GM21576 (cell line): ENCODE measurements at regions not wholly inside any gene's neighbourhood (a gene's known extent, or its start where the extent isn't known, plus 50 kb on each side); places are given as distances from the start of the nearest gene placed in this dataset.

Experiments used
- ATAC-seq: cut with Tn5 transposase; IDR thresholded peaks from one replicate; pipeline ENCODE4 v1.9.1; 2021; ENCODE audit warnings: mild to moderate bottlenecking, moderate library complexity; ENCODE audit not compliant: unreplicated experiment

DNA sequence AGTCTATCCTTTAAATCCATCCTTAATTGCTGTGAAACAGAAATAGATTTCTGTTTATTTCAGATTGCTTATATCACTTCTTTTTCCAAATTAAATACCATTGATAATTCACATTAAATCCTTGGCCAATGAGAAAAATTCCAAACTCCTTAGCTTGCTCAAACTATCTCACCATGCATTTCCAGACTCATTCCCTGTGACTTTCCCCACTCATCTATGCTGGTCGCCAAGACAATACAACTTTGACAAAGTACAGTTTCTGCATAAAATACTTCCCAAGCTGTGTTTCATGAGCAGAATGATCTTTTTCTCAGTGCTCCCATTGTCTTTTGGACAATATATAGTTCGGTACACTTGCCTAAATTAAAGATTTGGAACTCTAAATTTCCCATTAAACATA is 575.6 kb downstream of the CPS1 start:
- ATAC-seq: no peak

DNA sequence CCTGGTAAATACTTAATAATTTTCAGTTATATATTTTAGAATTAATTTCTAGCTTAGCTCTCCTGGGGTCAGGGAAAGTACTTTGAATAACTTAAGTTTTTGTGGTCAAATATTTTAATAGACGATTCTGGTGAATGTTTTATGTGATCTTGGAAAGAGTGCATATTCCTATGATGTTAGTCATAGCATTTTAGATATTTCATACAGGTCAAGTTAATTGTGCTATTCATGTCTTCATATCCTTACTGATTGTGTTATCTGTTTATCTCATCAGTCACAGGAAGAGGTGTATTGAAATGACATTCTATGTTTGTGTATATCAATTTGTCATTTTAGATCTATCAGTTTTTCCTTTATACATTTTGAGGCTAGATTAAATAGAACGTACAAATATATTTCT is 576.2 kb downstream of the CPS1 start:
- no peak for ATAC-seq

DNA sequence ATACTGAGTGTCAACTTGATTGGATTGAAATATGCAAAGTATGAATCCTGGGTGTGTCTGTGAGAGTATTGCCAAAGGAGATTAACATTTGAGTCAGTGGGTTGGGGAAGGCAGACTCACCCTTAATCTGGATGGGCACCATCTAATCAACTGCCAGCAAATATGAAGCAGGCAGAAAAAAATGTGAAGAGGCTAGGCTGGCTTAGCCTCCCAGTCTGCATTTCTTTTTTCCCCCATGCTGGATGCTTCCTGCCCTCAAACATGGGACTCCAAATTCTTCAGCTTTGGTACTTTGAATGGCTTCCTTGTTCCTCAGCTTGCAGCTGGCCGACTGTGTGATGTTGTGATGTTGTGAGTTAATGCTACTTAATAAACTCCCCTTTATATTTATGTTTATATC is 577.4 kb downstream of the CPS1 start:
- no peak for ATAC-seq

DNA sequence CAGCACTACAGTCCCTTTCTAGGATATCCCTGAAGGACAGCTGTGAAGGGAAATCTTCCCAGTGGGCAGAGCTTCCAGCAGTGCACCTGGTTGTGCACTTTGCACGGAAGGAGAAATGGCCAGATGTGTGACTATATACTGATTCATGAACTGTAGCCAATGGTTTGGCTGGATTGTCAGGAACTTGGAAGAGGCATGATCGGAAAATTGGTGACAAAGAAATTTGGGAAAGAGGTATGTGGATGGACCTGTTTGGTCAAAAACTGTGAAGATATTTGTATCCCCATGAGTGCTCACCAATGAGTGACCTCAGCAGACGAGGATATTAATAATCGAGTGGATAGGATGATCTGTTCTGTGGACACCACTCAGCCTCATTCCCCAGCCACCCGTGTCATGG is 582.2 kb downstream of the CPS1 start:
- ATAC-seq: no peak

DNA sequence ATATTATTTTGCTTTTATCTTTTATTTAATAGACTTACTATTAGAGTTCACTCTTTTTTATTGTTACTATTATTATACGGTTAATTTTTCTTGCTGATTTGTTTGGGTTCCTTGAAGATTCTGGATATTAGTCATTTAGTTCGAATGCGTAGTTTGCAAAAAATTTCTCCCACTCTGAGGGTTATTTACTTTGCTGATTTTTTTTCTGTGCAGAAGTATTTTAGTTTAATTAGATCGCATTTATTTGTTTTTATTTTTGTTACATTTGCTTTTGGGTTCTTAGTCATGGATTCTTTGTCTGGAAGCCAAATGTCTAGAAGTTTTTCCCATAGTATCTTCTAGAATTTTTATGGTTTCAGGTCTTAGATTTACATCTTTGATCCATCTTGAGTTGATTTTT is 585.2 kb downstream of the CPS1 start:
- no peak for ATAC-seq

DNA sequence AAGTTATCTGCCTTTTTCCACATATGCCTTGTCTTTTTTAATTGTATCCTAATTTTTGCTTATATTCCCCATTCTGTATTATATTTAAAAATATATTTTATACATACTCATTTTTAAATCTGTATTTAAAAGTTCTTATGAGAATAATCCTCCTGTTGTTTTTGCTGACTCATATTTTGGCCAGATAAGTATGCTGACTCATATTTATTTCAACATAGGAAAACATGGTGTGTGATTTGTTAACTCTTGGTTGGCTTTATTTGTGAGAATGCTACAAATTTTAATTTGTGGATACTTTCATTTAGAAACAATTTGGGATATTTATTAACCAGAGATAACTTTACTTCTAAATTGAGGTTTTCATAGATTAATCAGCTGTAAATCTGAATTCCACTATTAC is 587.7 kb downstream of the CPS1 start:
- no peak for ATAC-seq

DNA sequence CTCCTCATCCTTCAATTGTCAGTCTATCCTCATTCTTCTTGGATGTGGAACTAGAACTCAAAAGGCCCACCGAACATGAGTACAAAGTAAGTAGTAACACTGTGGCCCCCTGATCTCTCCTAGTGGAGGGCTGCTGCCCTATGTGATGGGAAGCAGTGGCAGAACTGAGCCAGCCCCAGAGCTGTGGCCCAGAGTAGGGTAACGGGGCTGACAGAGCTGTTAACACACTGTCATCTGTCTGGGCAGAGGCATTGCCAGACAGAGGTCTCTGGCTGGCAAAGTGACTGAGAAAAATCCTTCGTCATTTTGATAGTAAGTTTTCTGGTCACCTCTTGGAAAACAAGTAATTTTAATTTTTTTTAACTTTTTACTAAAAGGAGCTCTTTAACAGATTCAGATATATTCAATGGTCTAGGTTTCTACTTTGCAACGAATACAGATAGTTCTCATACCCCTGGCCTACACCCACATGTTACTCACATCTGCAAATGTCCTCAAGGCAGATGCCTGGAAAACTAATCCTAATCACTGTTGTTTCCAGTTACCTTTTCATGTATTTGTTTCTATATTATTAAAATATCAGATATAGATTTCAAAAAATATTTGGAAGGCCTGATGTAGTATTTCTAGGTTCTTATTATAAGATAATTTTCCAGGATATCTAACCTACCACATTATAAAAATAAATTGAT is 588.7 kb downstream of the CPS1 start:
- ATAC-seq: no peak

DNA sequence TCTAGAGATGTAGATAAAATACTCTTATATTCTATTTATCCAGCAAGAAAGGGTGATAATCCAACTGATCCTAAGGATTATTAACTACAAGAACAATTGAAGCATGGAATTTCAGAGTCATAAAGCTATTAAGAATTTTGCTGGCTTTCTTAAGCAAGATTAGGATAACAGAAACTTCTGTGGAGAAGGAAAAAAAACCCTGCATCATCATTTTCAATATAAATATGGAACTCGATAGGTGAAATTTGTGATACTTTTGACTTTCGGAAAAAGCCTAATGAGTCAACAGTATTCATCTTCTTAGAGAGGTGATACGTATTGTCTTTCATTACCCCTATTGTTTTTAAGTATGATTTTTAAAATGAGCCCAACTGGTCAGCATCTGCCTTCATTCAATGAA is 593.3 kb downstream of the CPS1 start:
- ATAC-seq: no peak

DNA sequence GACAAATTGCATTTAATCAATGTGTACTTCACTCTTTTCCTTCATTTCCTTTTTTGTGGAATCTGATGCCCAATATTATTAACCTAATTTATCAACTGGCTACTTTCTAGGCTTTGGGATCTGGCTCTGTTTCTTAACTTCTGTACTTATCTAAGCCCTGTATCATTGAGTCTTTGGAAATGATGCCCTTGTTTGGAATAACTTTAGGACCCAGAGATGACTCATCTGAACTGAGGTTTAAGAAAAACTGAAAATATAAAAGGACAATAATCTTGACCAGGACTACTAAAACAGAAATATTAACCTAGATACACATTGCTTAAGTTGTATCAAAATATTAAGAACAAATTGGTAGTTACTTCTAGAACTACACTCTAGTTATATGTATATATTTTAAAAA is 600.8 kb downstream of the CPS1 start:
- no peak for ATAC-seq

DNA sequence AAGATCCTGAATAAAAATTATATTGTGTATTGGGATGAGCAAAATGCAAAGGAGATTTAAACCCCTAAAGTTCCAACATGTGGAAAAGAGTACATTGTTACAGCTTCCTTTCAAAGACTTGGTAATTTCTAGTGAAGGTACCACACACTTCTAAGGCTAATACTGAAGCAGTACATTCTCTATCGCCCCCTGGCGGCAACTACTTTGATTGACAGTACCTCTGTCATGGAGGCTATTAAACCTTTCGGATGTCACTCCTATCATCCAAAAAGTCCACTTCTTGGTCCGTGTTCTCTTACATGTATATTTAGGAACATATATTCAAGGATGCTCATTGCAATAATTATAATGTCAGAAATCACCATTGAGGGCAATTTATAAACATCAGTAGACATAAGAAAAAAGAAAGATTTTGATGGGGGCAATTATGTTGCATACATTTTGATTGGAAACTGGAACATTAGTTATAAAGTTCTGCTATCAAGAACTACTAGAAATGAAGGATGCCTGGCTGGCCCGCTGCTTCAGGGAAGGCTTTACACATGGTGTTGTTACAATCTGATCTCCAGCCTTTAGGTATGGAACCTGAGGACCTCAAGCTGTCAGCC is 601.6 kb downstream of the CPS1 start:
- ATAC-seq: peak; percentile 99

DNA sequence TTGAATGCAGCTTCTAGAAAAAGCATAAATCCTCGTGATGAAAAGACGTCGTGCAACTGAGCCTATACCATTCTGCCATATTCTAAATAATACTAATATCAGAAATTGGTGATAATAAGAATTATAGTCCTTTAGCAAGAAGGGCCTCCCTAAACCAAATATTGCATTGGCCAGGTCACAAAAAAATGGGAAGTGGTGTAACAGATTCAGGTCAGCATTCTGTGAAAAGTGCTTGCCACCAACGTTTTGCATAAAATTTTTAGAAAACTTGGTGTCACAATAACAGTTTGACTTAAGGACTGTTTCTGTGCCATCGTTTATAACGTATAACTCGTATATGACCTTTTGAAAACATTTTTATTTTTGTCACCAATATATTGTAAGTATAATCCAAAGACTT is 603.6 kb downstream of the CPS1 start:
- no peak for ATAC-seq

DNA sequence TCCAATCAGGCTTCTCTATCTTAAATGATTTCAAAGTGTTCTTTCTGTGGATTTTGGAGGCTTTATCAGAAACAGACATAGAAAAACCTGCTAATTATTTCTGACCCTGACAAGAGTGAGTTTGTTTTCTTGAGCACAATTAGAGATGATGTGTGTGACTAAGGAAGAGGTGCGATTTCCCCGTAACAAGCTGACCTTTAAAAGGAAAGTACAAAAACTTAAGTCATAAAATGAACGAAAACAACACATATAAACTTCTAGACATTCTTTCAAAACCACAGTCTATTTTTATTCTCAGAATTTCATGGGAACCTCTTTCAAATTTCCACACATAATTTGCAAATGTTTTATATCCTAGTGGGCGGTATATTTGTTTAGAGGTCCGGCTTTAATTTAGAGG is 604.8 kb downstream of the CPS1 start:
- ATAC-seq: no peak

DNA sequence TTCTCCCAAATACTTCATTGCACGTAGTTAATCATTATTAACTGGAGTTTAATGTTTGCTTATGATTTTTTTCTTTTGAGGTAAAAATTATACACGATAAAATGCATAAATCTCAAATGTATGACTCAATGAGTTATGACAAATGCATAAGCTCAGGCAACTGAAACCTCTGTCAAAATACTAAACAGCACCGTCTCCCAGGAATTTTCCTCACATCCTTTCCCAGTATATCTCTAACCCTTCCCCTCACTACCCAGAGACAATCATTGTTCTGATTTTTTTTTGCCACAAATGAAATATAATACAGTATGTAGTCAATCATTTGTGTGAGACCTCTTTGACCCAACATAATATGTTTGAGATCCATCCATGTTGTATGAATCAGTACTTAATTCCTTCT is 606.5 kb downstream of the CPS1 start:
- no peak for ATAC-seq

DNA sequence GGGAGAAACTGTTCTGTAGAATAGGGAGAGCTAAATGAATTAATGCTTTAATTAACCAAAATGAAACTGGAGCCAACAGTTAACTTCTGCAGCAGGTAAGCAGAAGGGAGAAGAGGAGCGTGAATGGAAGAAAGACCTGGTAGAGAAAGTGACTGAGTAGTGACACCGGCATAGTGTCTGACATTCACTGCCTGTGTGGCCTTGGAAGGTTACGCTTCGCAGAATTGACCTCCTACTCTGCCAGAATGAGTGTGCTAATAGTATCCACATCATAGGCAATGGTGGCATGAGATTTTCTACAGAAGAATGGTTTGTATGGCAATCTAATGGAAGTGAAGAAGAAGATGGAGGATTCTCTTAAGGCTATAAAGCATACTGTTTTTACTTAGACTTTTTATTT is 614.4 kb downstream of the CPS1 start:
- ATAC-seq: no peak

DNA sequence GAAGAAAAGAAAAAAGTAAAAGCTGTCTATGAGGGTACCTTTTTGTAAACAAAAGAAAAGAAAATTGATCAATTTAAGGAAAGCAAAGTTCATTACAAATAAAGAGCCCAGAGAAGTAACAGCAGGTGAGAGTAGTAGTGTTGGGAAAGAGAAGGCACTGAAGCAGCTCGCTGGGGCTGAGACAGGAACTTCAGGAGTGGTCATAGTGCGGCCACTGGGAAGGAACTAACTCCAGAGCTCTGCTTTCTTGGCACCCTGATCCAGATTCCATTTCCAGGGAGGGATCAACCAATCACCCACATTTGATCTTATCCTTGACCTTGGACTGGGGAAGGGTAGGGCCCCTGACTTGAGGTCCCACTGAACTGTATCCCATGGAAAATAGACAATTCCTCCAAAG is 617.6 kb downstream of the CPS1 start:
- no peak for ATAC-seq

DNA sequence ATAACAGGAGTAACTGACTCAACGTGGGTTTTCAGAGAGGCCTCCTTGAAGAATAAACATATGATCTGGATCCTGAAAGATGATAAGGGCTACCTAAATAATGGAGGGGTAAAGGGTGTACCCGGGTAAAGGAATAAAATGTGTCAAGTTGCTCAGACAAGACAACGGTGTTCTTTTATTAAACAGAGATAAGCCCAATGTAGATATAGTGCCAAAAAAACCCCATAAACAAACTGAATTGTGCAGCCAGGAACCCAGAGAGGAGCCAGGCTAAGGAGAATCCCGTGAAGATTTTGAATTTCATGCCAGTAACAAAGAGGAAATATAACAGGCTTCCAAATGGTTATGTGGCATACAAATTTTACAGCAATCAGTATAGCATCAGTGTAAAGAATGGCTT is 618.2 kb downstream of the CPS1 start:
- no peak for ATAC-seq

DNA sequence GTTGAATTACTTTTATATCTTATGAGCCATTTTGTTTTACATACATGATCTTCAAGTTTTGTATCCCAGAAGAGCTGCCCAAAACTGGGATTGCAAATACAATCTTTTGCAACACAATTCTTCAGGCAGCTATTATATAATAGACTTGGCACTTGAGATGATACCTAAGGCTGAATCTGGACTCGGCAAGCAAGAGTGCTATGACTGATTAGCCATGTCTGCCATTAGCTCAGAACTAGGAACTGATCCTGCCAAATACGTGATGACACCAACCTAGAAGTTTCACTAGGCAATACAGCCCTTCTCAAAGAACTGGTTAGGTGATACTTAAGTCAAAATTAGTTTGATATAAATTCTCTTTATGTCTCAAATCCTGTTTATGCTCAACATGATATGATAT is 619.6 kb downstream of the CPS1 start:
- ATAC-seq: no peak

DNA sequence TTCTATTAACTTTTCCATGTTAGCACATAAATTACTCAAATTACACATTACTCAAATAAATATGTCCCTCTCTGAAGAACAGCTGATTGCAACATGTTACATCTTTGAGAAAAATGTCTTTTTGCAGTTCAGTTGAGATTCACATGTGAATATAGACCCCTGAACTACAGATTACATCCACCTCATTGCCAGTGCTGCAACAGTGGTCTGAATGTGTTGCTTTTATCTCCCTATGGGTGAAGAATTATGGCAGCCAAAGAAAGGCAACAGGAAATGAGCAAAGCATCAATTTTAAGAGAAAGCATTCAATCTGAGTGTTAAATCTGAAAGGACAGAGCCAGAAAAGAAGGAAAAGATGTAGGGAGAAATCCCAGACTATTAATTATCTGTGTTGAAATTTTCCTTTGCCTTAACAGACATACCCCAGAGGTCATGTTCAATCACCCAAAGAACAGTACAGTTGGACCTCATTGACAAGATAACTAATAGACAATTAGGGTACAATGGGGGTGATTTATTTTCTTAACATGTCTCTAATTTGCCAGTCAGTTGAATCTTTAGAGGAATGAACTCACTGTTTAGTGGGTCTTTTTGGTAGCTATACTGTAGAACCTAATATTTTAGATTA is 620.2 kb downstream of the CPS1 start:
- no peak for ATAC-seq

DNA sequence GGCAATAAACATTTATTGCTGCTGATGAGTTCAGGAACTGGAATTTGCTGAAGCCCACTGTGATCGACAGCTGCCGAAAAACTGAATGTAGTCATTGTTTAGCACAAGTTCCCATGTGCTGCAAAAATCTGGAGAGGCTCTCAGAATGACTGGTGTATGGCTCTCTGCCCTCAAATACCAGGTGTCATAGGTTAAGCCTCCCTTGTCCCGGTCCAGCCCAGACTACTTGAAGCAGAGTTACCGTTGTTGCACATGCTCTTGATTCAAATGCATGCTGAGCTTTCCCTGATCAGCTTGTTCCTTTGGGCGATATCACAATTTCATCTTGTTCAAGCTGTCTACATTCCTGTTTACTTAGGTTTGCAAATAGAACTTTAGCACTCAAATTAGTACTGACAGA is 625.2 kb downstream of the CPS1 start:
- no peak for ATAC-seq

DNA sequence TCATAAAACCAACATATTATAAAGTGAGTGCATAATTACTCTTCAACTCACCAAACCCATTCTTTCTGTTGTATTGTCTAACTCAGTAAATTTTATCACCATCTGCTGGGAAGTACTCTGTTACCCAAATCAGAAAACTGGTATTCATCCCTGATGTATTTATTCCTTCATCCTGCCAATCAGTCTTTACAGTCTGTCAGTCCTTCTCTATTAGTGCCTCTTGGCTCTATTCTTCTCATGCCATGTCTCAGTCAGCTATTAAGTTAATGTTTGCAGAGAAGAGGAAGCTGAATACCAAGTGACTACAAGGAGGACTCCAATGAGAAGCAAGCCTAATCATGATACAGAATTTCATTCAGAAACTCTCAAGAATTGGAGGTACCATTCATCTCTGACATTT is 631.2 kb downstream of the CPS1 start:
- no peak for ATAC-seq

DNA sequence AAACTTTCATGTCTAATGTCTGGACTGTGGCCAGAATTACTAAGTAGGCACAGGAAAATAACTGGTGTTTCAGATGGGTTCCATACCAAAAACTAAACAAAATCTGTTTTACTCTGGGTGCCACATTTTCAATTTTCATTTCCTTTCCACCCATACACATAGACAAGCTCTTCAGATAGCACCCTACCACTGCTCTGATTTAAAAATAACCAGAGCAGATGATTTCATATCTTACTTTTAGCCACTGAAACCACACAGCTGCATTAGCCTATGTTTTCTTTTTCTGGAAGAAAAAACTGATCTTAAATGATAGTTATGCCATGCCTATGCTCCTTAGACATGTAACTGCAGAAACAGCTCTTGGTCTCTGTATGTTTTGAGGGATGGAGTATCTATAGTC is 647.6 kb downstream of the CPS1 start:
- peak; percentile 95 for ATAC-seq

DNA sequence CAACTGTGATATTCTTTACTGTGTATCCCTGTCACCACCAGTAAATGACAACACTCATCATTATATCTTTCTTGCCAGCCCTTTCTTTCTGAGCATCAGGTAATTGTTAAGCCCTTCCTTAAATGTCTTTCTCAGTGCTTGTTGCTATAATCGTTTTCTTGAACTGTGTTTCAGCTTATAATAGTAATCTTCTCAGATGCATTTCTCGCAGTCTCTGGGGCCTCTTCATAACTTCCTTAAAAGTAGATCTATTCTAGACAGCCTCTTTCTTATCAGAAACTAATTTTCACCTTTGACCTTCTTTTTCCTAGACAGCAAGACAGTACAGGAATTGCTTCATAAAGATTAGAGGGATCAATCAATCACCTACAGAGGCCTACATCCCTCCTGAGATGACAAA is 648.1 kb downstream of the CPS1 start:
- peak; percentile 41 for ATAC-seq

DNA sequence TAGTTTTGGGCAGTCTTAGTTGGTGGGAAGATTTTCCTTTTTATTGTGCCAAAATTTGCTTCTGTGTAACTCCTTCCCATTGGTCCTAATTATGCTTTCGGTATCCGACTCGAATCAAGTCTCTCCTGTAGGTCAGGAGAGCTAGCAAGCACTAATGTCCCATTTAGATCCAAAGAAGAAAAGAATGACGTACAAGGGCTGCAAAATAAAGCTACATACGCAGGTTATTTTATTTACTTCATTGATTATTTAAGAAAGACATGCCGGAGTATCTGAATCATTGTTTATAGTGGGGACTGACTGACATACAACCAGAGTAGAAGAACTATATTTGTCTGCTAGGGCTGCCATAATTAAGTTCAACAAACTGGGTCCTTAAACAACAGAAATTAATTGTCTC is 648.5 kb downstream of the CPS1 start:
- no peak for ATAC-seq
